OCI-LY1 (cell line): ENCODE measurements at regions not wholly inside any gene's neighbourhood (a gene's known extent, or its start where the extent isn't known, plus 50 kb on each side); places are given as distances from the start of the nearest gene placed in this dataset.

Experiments used
- H2AFZ ChIP-seq: fragments of 200-600 bp; sonication (generic), shearing (Covaris generic); 2 replicates; pipeline ENCODE4 v1.6.0; 2014; ENCODE audit warnings: antibody characterized with exemption, mild to moderate bottlenecking, low read length
- H3F3A ChIP-seq: fragments of 200-600 bp; sonication (generic), shearing (Covaris generic); 2 replicates; pipeline ENCODE4 v1.6.0; 2014; ENCODE audit warnings: mild to moderate bottlenecking, antibody characterized with exemption, low read length, moderate library complexity; ENCODE audit not compliant: insufficient read depth
- H3K27ac ChIP-seq: fragments of 200-600 bp; sonication (generic); 2 replicates; pipeline ENCODE4 v1.5.1; 2014; ENCODE audit warnings: low read length, mixed run types, mild to moderate bottlenecking, low read depth; ENCODE audit not compliant: poor library complexity, severe bottlenecking
- H3K27me3 ChIP-seq: fragments of 200-600 bp; sonication (generic); 2 replicates; pipeline ENCODE4 v1.6.0; 2014; ENCODE audit warnings: antibody characterized with exemption, mild to moderate bottlenecking, low read length, moderate library complexity; ENCODE audit not compliant: insufficient read depth
- H3K36me3 ChIP-seq: fragments of 200-600 bp; sonication (generic); 2 replicates; pipeline ENCODE4 v1.6.1; 2014; ENCODE audit warnings: mild to moderate bottlenecking, antibody characterized with exemption, low read length, moderate library complexity, mixed read lengths; ENCODE audit not compliant: insufficient read depth
- H3K4me1 ChIP-seq: fragments of 200-600 bp; sonication (generic); 2 replicates; pipeline ENCODE4 v1.5.1; 2014; ENCODE audit warnings: mild to moderate bottlenecking, low read length, moderate library complexity; ENCODE audit not compliant: insufficient read depth, severe bottlenecking
- H3K4me2 ChIP-seq: fragments of 200-600 bp; sonication (generic), shearing (Covaris generic); 2 replicates; pipeline ENCODE4 v1.6.1; 2014; ENCODE audit warnings: low read length
- H3K4me3 ChIP-seq: fragments of 200-600 bp; sonication (generic); 2 replicates; pipeline ENCODE4 v1.5.1; 2014; ENCODE audit warnings: low read length, low read depth, mild to moderate bottlenecking, mixed read lengths; ENCODE audit not compliant: poor library complexity, severe bottlenecking
- H3K79me2 ChIP-seq: fragments of 200-600 bp; shearing (Covaris generic); 2 replicates; pipeline ENCODE4 v1.6.1; 2016; ENCODE audit warnings: mixed run types, low read length, mixed read lengths; ENCODE audit not compliant: insufficient read depth
- H3K9ac ChIP-seq: fragments of 200-600 bp; sonication (generic), shearing (Covaris generic); 2 replicates; pipeline ENCODE4 v1.6.1; 2014; ENCODE audit warnings: mild to moderate bottlenecking, low read length, mixed read lengths
- H3K9me2 ChIP-seq: fragments of 200-600 bp; sonication (generic), shearing (Covaris generic); 2 replicates; pipeline ENCODE4 v1.6.1; 2014; ENCODE audit warnings: low read depth, mild to moderate bottlenecking, low read length, mixed read lengths
- H3K9me3 ChIP-seq: fragments of 200-600 bp; shearing (Covaris generic); 2 replicates; pipeline ENCODE4 v1.6.1; 2014; ENCODE audit warnings: low read length, mixed read lengths
- H4K20me1 ChIP-seq: fragments of 200-600 bp; sonication (generic), shearing (Covaris generic); 2 replicates; pipeline ENCODE4 v1.6.0; 2016; ENCODE audit warnings: mild to moderate bottlenecking, low read length; ENCODE audit not compliant: insufficient read depth
- EZH2 ChIP-seq: fragments of 200-600 bp; sonication (generic), shearing (Covaris generic); IDR thresholded peaks from 2 replicates; pipeline ENCODE4 v1.8.0; 2017; ENCODE audit warnings: borderline replicate concordance, mixed run types, mild to moderate bottlenecking, antibody characterized with exemption, low read length, moderate library complexity, mixed read lengths
- TF ChIP-seq, protein P1 (sequence below): fragments of 200-600 bp; sonication (generic), shearing (Covaris generic); IDR thresholded peaks from 2 replicates; pipeline ENCODE4 v1.5.1; 2017; ENCODE audit warnings: mild to moderate bottlenecking, antibody characterized with exemption, low read length, moderate library complexity, mixed read lengths

GRCh38 chr5:12480487-12480886 is 576.2 kb upstream of the CTNND2 start:
- no peaks in the 10 kb centered on the region for H3K27me3 ChIP-seq
- H3K9me3 ChIP-seq = no peaks in the 10 kb centered on the region
- H3K4me2 ChIP-seq = no peak overlapping the region
- H3K36me3 ChIP-seq = no peaks in the 10 kb centered on the region
- H3K9me2 ChIP-seq = no peaks in the 10 kb centered on the region
- H3K79me2 ChIP-seq = no peaks in the 10 kb centered on the region
- TF ChIP-seq, protein P1, sequence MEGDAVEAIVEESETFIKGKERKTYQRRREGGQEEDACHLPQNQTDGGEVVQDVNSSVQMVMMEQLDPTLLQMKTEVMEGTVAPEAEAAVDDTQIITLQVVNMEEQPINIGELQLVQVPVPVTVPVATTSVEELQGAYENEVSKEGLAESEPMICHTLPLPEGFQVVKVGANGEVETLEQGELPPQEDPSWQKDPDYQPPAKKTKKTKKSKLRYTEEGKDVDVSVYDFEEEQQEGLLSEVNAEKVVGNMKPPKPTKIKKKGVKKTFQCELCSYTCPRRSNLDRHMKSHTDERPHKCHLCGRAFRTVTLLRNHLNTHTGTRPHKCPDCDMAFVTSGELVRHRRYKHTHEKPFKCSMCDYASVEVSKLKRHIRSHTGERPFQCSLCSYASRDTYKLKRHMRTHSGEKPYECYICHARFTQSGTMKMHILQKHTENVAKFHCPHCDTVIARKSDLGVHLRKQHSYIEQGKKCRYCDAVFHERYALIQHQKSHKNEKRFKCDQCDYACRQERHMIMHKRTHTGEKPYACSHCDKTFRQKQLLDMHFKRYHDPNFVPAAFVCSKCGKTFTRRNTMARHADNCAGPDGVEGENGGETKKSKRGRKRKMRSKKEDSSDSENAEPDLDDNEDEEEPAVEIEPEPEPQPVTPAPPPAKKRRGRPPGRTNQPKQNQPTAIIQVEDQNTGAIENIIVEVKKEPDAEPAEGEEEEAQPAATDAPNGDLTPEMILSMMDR = no peak
- TF ChIP-seq EZH2 = no peak
- H2AFZ ChIP-seq = no peak overlapping the region
- no peak overlapping the region for H3K27ac ChIP-seq
- no peak overlapping the region for H3K9ac ChIP-seq
- H4K20me1 ChIP-seq = no peaks in the 10 kb centered on the region
- no peaks in the 10 kb centered on the region for H3K4me1 ChIP-seq
- H3K4me3 ChIP-seq = no peak overlapping the region
- no peaks in the 10 kb centered on the region for H3F3A ChIP-seq

GRCh38 chr5:12477554-12477953 is 573.3 kb upstream of the CTNND2 start:
- Histone ChIP-seq H4K20me1 (no peaks in the 10 kb centered on the region), H3K79me2 (no peaks in the 10 kb centered on the region), H3K27me3 (no peaks in the 10 kb centered on the region), H3K4me2 (no peak overlapping the region), H3K9me3 (no peaks in the 10 kb centered on the region), H3F3A (no peaks in the 10 kb centered on the region), H3K9me2 (no peaks in the 10 kb centered on the region), H3K4me3 (no peak overlapping the region), H3K4me1 (no peaks in the 10 kb centered on the region), H3K27ac (no peak overlapping the region), H3K9ac (no peak overlapping the region), H3K36me3 (no peaks in the 10 kb centered on the region), H2AFZ (no peak overlapping the region)
- TF ChIP-seq, protein P1 = no peak
- TF ChIP-seq EZH2 = no peak

DNA sequence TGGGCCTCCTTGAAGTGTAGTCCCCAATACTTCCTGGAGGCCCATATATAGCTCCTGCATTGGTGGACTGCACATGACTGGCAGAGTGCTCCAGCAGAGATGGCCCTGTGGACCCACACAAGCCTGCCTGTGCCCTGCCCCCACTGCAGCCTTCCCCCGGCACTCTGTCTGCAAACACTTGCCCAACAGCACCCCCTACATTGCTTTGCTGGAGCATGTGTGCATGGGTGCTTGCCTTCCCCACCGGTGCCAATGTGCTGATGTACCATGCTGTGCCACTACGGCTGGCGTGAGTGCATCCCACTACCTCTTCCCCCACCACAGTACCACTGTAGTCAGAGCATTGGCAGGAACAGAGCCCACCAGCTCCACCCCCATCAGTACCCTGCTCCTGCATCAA is 563.6 kb upstream of the CTNND2 start:
- no peaks in the 10 kb centered on the region for H4K20me1 ChIP-seq
- no peaks in the 10 kb centered on the region for H3K4me1 ChIP-seq
- H3F3A ChIP-seq = no peaks in the 10 kb centered on the region
- no peaks in the 10 kb centered on the region for H3K79me2 ChIP-seq
- H3K27me3 ChIP-seq = no peaks in the 10 kb centered on the region
- no peak for TF ChIP-seq EZH2
- TF ChIP-seq, protein P1 = no peak
- H3K36me3 ChIP-seq = no peaks in the 10 kb centered on the region
- H3K27ac ChIP-seq = no peak overlapping the region
- H3K9me3 ChIP-seq = no peaks in the 10 kb centered on the region
- H3K9me2 ChIP-seq = no peaks in the 10 kb centered on the region
- no peak overlapping the region for H2AFZ ChIP-seq
- H3K9ac ChIP-seq = no peak overlapping the region
- no peak overlapping the region for H3K4me2 ChIP-seq
- no peak overlapping the region for H3K4me3 ChIP-seq
